ENCODE measurements at regions not wholly inside any gene's neighbourhood (a gene's known extent, or its start where the extent isn't known, plus 50 kb on each side); places are given as distances from the start of the nearest gene placed in this dataset.

- Histone ChIP-seq H3K79me2 (ENCODE audit: control insufficient read depth, insufficient read depth, low read length) (no peaks in the 10 kb centered on the region), H4K20me1 (replicated peaks; ENCODE audit: control insufficient read depth, extremely low read depth, insufficient read depth, low read length) (no peaks in the 10 kb centered on the region), H3K4me2 (ENCODE audit: insufficient read depth, low read length) (no peak overlapping the region), H2AFZ (ENCODE audit: low read depth, low read length) (no peak overlapping the region), H3K27me3 (ENCODE audit: control insufficient read depth in 2 of 2, insufficient read depth in 2 of 2, low read length in 2 of 2) (peaks cover 7 to 9% of the 10 kb centered on the region in 2 experiments), H3K4me3 (replicated peaks in 1 of 3; ENCODE audit: insufficient read depth in 1 of 3, low read depth in 1 of 3, low read length in 3 of 3) (no peak overlapping the region), H3K4me1 (ENCODE audit: control insufficient read depth, extremely low read depth, insufficient read depth, low read length) (no peaks in the 10 kb centered on the region), H3K9me1 (replicated peaks; ENCODE audit: control insufficient read depth, extremely low read depth, insufficient read depth, low read length) (no peaks in the 10 kb centered on the region), H3K27ac (ENCODE audit: insufficient read depth, low read depth, low read length) (no peak overlapping the region), H3K9ac (replicated peaks; ENCODE audit: extremely low read depth, insufficient read depth, low read length) (no peak overlapping the region), H3K36me3 (ENCODE audit: control insufficient read depth in 2 of 2, extremely low read depth in 1 of 2, insufficient read depth in 2 of 2, low read length in 2 of 2) (no peaks in the 10 kb centered on the region), H3K9me3 (replicated peaks; ENCODE audit: control insufficient read depth, insufficient read depth, low read length) (no peaks in the 10 kb centered on the region)
- intact Hi-C loops (cut with micrococcal nuclease): loop anchor here (5.0 kb wide), 1 partner anchor 865 kb away; no protein-coding TSS in a partner anchor
- ChIA-PET CTCF (interaction anchor here (0.7 to 3.4 kb wide), 5 partner anchors 10 to 939 kb away, joined by 3 to 29 read pairs (median 6); no protein-coding TSS in a partner anchor), POLR2A (no interaction called here)
- no TSS peak for BruUV-seq (replicated peaks)
- no peak for DNase-seq (ENCODE audit: low read depth, low spot score)
- no peak for FAIRE-seq
- TF ChIP-seq POLR2AphosphoS5 (IDR thresholded peaks at IDR 0.05; ENCODE audit: insufficient read depth, low read depth, low read length): no peak
- TF ChIP-seq POLR2A (IDR thresholded peaks at IDR 0.05; ENCODE audit: low read depth, low read length): no peak
- no peak for TF ChIP-seq MAX (IDR thresholded peaks at IDR 0.05; ENCODE audit: insufficient read depth, insufficient read length)
- no peak for TF ChIP-seq EZH2 (IDR thresholded peaks at IDR 0.05; ENCODE audit: borderline replicate concordance, low read depth, low read length, severe bottlenecking)
- no peak for TF ChIP-seq MYC (IDR thresholded peaks at IDR 0.05; ENCODE audit: low read depth, low read length)
- no peak for TF ChIP-seq CTCF (IDR thresholded peaks at IDR 0.05; ENCODE audit: extremely low read depth in 1 of 2, insufficient read depth in 1 of 2, low read depth in 1 of 2, low read length in 2 of 2)
- dilution Hi-C loops (cut with MboI; ENCODE audit: extremely low pct_ligation_motif_present, low sequenced_read_pairs): loop anchor here (25.0 kb wide), 1 partner anchor 530 kb away; no protein-coding TSS in a partner anchor
Observed at GRCh38 chr6:87932361-87932760, 115.3 kb upstream of the SPACA1 start.
